GM08714 (cell line): ENCODE measurements at regions not wholly inside any gene's neighbourhood (a gene's known extent, or its start where the extent isn't known, plus 50 kb on each side); places are given as distances from the start of the nearest gene placed in this dataset.

ENCODE experiments used
- H3K4me3 ChIP-seq: fragments of 200-500 bp; sonication (Bioruptor generic); 2 replicates; pipeline ENCODE4 v1.5.1; 2014; ENCODE audit warnings: mild to moderate bottlenecking, low read length, inconsistent platforms
- ZNF274 ChIP-seq: IDR thresholded peaks from 2 replicates; pipeline ENCODE4 v1.6.1; 2012; ENCODE audit warnings: mild to moderate bottlenecking, low read depth, low read length

GRCh38 chr2:217275091-217275490 lies 415.2 kb upstream of the TNP1 start:
- H3K4me3 ChIP-seq, result no peak overlapping the region

DNA sequence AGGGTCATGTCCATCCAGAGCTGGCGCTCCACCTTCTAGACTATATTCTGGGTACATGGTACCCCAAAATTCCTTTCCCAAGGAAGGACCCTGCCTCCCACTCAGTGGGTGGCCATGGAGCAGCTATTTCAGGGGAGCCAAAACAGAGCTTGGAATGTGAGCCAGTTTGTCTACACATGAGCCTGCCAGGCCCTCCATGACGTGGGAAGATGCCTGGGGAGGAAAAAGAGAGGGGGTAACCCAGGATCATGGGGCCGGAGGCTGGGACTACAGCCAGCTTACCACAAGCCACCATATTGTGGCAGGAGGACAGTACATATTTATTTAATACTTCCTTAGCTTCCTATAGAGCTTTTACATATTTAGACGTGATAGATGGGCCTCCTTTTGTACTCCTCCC lies 414.7 kb upstream of the TNP1 start:
- no peak for TF ChIP-seq ZNF274
- no peak overlapping the region for H3K4me3 ChIP-seq

More at GRCh38 chr2:217275091-217275490, 415.2 kb upstream of the TNP1 start:
- TF ChIP-seq ZNF274, result no peak

GRCh38 chr2:217273851-217274250 lies 414.0 kb upstream of the TNP1 start:
- no peak for TF ChIP-seq ZNF274
- H3K4me3 ChIP-seq, result no peak overlapping the region

DNA sequence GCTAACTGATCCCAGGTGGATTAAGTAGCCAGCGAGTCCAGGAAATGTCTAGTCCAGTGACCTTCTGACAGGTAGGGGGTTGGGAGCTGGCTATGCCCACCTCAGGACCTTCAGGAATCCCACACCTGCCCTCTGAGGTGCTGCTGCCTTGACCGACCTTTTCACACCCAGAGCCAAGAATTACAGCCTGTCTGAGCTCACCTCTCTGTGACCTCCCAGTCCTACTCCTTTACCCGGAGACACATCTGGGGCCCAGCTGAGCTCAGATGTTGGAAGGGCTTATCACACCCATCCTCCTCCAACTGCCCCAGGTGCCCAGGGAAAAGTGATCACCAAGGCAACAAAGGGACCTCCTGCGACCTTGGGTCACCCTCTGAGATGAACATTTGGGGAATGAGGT lies 413.3 kb upstream of the TNP1 start:
- H3K4me3 ChIP-seq, result no peak overlapping the region
- TF ChIP-seq ZNF274, result no peak

GRCh38 chr2:217271813-217272212 lies 411.9 kb upstream of the TNP1 start:
- no peak for TF ChIP-seq ZNF274
- H3K4me3 ChIP-seq, result no peak overlapping the region

- no peak overlapping the region for H3K4me3 ChIP-seq
- TF ChIP-seq ZNF274, result no peak
These were observed 410.7 kb upstream of the TNP1 start for GRCh38 chr2:217270485-217271121.

- no peak for TF ChIP-seq ZNF274
- H3K4me3 ChIP-seq, result no peak overlapping the region
These were observed 410.0 kb upstream of the TNP1 start for GRCh38 chr2:217269701-217270484.

DNA sequence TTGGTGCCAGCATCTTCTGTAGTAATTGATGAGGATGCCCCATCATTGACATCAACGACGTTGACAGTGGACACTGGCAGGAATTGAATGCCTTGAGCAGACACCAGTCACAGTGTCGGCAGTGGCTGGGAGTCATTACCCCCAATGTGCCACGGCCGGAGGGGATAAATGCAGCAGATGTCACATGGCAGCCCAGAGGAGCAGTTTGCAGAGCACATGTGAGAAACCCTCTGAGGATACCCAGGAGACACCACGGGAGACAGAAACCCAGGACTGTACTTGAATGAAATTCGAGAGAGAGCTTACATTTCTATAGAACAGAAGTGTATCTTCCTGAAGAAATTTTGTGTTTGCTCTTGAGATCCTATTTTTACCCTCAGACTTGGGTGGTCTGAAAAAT lies 409.1 kb upstream of the TNP1 start:
- TF ChIP-seq ZNF274, result no peak
- no peak overlapping the region for H3K4me3 ChIP-seq

DNA sequence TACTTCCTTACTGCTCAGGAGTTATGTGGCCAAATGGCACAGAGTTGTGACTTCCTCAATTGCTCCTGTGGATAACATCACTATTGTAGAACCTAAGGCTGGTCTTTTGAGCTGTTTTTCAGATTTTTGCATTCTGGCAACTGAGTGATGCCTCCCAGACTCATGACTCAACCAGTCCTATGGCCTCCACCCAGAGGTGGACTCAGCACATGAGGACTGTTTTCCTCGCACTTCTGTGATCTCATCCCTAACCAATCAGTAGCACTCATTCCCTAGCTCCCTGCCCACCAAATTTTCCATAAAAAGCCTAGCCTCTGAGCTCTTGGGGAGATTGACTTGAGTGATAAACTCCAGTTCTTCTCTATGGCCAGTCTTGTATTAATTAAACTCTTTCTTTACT lies 407.9 kb upstream of the TNP1 start:
- no peak overlapping the region for H3K4me3 ChIP-seq
- no peak for TF ChIP-seq ZNF274

- H3K4me3 ChIP-seq, result no peak overlapping the region
- no peak for TF ChIP-seq ZNF274
These were observed 403.9 kb upstream of the TNP1 start for GRCh38 chr2:217263756-217264155.

- no peak for TF ChIP-seq ZNF274
- H3K4me3 ChIP-seq, result no peak overlapping the region
These were observed 403.0 kb upstream of the TNP1 start for GRCh38 chr2:217262911-217263310.

GRCh38 chr2:217261452-217261851 lies 401.6 kb upstream of the TNP1 start:
- no peak overlapping the region for H3K4me3 ChIP-seq
- no peak for TF ChIP-seq ZNF274

GRCh38 chr2:217260441-217261115 lies 400.7 kb upstream of the TNP1 start:
- no peak for TF ChIP-seq ZNF274

DNA sequence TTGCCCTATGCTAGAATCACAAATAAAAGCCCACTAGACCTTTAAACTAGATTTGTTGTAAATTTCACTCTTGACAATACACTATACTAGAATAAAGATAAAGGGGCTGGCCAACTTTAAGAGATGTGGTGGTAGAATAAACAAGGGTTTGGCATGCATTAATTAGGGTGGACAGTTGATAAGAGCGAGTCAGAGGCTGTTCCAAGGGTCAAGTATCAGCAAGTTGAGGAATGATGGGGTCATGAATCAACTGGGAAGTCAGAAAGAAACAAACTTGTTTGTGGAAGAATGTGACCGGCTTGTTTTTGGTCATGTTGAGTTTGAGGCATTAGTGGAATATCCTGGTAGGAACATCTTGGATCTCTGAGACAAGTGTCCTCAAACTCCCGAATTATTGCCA lies 398.3 kb upstream of the TNP1 start:
- TF ChIP-seq ZNF274, result no peak
- no peak overlapping the region for H3K4me3 ChIP-seq

More at GRCh38 chr2:217260441-217261115, 400.7 kb upstream of the TNP1 start:
- no peak overlapping the region for H3K4me3 ChIP-seq

GRCh38 chr2:217256251-217256650 lies 396.4 kb upstream of the TNP1 start:
- no peak for TF ChIP-seq ZNF274
- H3K4me3 ChIP-seq, result no peak overlapping the region
